A673 (cell line): ENCODE measurements at regions not wholly inside any gene's neighbourhood (a gene's known extent, or its start where the extent isn't known, plus 50 kb on each side); places are given as distances from the start of the nearest gene placed in this dataset.

Source experiments
- BruUV-seq: library from RNA; stranded (reverse); fragments of 400-500 nt; replicated peaks from 2 replicates; lab custom pipeline; 2021; lab: Mats Ljungman, UMichigan
- CTCF ChIA-PET: fragments of 300-600 bp; sonication (Branson Sonifier 250); formaldehyde crosslinking; loops from one replicate; lab custom pipeline; 2022; ENCODE audit warnings: antibody characterized with exemption; lab: Charles Lee
- POLR2A ChIA-PET: fragments of 300-600 bp; sonication (Branson Sonifier 250); formaldehyde crosslinking; loops from one replicate; lab custom pipeline; 2022; ENCODE audit warnings: antibody characterized with exemption; ENCODE audit not compliant: low non-redundant PET; lab: Charles Lee
- DNase-seq: peaks from one replicate; pipeline ENCODE4 v3.0.0-alpha.2; 2015; ENCODE audit warnings: low spot score
- H3K27ac ChIP-seq: fragments of 200-600 bp; sonication (generic); 2 replicates; pipeline ENCODE4 v1.5.1; 2016; ENCODE audit warnings: mixed run types, low read depth, mild to moderate bottlenecking, mixed read lengths, antibody characterized with exemption, low read length; ENCODE audit not compliant: poor library complexity, severe bottlenecking
- H3K27me3 ChIP-seq: fragments of 200-600 bp; sonication (generic); replicated peaks from 2 replicates; pipeline ENCODE4 v1.6.1; 2017; ENCODE audit warnings: mixed run types, low read depth, mild to moderate bottlenecking, mixed read lengths, antibody characterized with exemption, low read length; ENCODE audit not compliant: insufficient read depth, poor library complexity
- H3K36me3 ChIP-seq: fragments of 200-600 bp; sonication (generic); 2 replicates; pipeline ENCODE4 v1.6.1; 2016; ENCODE audit warnings: mixed run types, mild to moderate bottlenecking, mixed read lengths, antibody characterized with exemption, low read length; ENCODE audit not compliant: insufficient read depth, poor library complexity, severe bottlenecking
- H3K4me1 ChIP-seq: fragments of 200-600 bp; sonication (generic); 2 replicates; pipeline ENCODE4 v1.6.1; 2017; ENCODE audit warnings: mixed run types, mild to moderate bottlenecking, mixed read lengths, antibody characterized with exemption, low read length; ENCODE audit not compliant: insufficient read depth, poor library complexity, severe bottlenecking
- H3K4me3 ChIP-seq: fragments of 200-600 bp; sonication (generic); 2 replicates; pipeline ENCODE4 v1.5.1; 2016; ENCODE audit warnings: low read depth, mixed run types, mild to moderate bottlenecking, mixed read lengths, low read length; ENCODE audit not compliant: poor library complexity, severe bottlenecking
- H3K9me3 ChIP-seq: fragments of 200-600 bp; sonication (generic); 2 replicates; pipeline ENCODE4 v1.6.1; 2016; ENCODE audit warnings: mixed run types, low read depth, mild to moderate bottlenecking, mixed read lengths, antibody characterized with exemption, low read length; ENCODE audit not compliant: poor library complexity, severe bottlenecking
- CTCF ChIP-seq: fragments of 300-800, 200-600 bp; sonication (generic); conservative IDR thresholded peaks from 2 replicates; pipeline ENCODE4 v1.5.1; 2017; ENCODE audit warnings: low read depth, mild to moderate bottlenecking, antibody characterized with exemption, low read length, moderate library complexity, mixed read lengths
- EZH2 ChIP-seq: fragments of 200-600 bp; sonication (generic); IDR thresholded peaks from 2 replicates; pipeline ENCODE4 v1.6.1; 2017; ENCODE audit warnings: borderline replicate concordance, low read depth, mild to moderate bottlenecking, mixed read lengths, antibody characterized with exemption, low read length; ENCODE audit not compliant: poor library complexity, severe bottlenecking
- intact Hi-C: fragments of 100-400 bp; cut with micrococcal nuclease; formaldehyde crosslinking; loops from one replicate; pipeline ENCODE4 v1.10.0; 2022; ENCODE audit not compliant: unreplicated experiment

DNA sequence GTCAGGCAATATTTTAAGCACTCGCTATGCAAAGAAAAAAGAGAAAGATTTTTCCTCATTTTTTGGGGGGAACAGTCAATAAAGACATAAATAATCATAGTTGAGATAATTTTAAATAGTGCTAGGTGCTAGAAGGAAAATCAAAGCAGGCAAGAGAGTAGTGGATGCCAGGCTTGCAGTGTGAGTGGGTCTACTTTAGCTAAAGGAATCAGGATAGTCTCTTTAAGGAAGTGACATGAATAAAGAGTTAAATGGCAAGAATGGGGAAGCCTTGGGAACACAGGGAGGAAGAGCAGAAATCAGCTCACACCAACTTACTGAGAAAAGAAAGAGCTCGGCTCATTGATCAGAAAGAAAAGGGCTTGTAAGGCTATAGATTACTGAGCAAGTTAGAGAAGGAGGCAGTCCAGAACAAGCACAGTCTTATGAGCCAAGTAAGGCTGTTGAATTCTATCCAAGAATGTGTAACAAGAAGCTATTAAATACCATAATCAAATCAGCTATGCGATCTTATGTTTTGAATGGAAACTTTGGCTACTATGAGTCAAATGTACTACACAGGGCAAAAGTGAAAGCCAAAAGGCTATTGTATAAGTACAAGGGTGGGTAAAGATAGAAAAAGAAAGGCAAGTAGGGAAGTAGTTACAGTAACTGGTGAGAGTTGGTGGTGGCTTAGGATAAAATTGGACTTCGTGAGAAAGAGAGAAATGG is 833.8 kb upstream of the PIK3C3 start:
- no peaks in the 10 kb centered on the region for H3K36me3 ChIP-seq
- CTCF ChIA-PET: no interaction called here
- no peaks in the 10 kb centered on the region for H3K4me1 ChIP-seq
- H3K4me3 ChIP-seq: no peak overlapping the region
- TF ChIP-seq EZH2 (no peak), CTCF (no peak)
- H3K27me3 ChIP-seq: peaks cover 4% of the 10 kb centered on the region
- intact Hi-C loops: no loop called here
- no TSS peak for BruUV-seq
- no peak for DNase-seq
- H3K27ac ChIP-seq: no peak overlapping the region
- H3K9me3 ChIP-seq: no peaks in the 10 kb centered on the region
- POLR2A ChIA-PET: no interaction called here

GRCh38 chr18:41119031-41119430 is 836.0 kb upstream of the PIK3C3 start:
- H3K27ac ChIP-seq: no peak overlapping the region
- no peaks in the 10 kb centered on the region for H3K36me3 ChIP-seq
- peaks cover 4% of the 10 kb centered on the region for H3K27me3 ChIP-seq
- intact Hi-C loops: no loop called here
- TF ChIP-seq EZH2: no peak
- TF ChIP-seq CTCF: no peak
- ChIA-PET CTCF (no interaction called here), POLR2A (no interaction called here)
- no peak overlapping the region for H3K4me3 ChIP-seq
- H3K4me1 ChIP-seq: no peaks in the 10 kb centered on the region
- H3K9me3 ChIP-seq: no peaks in the 10 kb centered on the region
- no peak for DNase-seq
- no TSS peak for BruUV-seq

DNA sequence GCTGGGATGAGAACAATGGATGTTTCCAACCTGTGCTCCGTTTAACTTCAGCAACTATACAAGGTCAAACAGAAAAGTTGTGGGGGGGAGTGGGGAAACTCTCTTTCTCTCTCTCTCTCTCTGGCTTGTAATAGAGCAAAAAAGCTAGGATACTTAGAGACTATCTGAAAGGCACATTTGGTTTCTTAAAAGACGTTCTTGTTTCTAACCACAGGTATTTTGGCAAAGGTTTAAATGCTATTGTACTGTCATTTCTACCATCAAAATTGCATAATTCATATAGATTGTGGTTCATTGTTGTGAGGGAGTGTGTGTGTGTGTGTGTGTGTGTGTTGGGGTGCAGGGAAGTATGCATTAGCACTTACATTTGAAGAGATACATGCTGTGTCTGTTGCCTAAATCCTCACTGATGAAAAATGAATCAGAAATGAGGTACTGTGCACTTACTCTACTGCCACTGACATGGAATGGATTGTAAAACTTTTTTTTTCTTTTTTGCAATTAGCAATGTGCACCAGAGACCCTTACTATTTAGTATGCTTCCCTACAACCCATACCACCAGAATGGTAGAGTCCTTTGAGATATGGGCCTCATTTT is 841.0 kb upstream of the PIK3C3 start:
- ChIA-PET POLR2A (no interaction called here), CTCF (no interaction called here)
- no peaks in the 10 kb centered on the region for H3K36me3 ChIP-seq
- no peaks in the 10 kb centered on the region for H3K27me3 ChIP-seq
- no peaks in the 10 kb centered on the region for H3K4me1 ChIP-seq
- intact Hi-C loops: no loop called here
- no peaks in the 10 kb centered on the region for H3K9me3 ChIP-seq
- H3K27ac ChIP-seq: no peak overlapping the region
- no peak overlapping the region for H3K4me3 ChIP-seq
- no TSS peak for BruUV-seq
- no peak for DNase-seq
- no peak for TF ChIP-seq EZH2
- no peak for TF ChIP-seq CTCF
